IMR-90 (cell line): ENCODE measurements at regions not wholly inside any gene's neighbourhood (a gene's known extent, or its start where the extent isn't known, plus 50 kb on each side); places are given as distances from the start of the nearest gene placed in this dataset.

ENCODE experiments used
- ATAC-seq: fragments of 200-7000 bp; cut with Tn5 transposase; 2 replicates; pipeline ENCODE4 v1.9.1; 2020; ENCODE audit warnings: low read depth, mild to moderate bottlenecking, moderate library complexity
- BruUV-seq: library from RNA; stranded (reverse); fragments of 400-500 nt; replicated peaks from 2 replicates; lab custom pipeline; 2021; lab: Mats Ljungman, UMichigan
- CTCF ChIA-PET: fragments of 300-600 bp; formaldehyde crosslinking; extraction: SDS; loops from one replicate; lab custom pipeline; 2021; ENCODE audit warnings: antibody characterized with exemption; lab: Yijun Ruan, JAX
- POLR2A ChIA-PET: fragments of 300-600 bp; sonication (Branson Sonifier 250); formaldehyde crosslinking; loops from one replicate; lab custom pipeline; 2022; ENCODE audit warnings: antibody characterized with exemption; ENCODE audit not compliant: unreplicated experiment; lab: Charles Lee
- DNase-seq: peaks from one replicate; pipeline ENCODE4 v3.0.0; 2013
- H2AFZ ChIP-seq: replicated peaks from 2 replicates; pipeline ENCODE3; 2013; ENCODE audit warnings: low read length, mild to moderate bottlenecking; ENCODE audit not compliant: poor library complexity
- H2AK5ac ChIP-seq: 2 replicates; pipeline ENCODE4 v1.6.1; 2013; ENCODE audit warnings: low read depth, low read length, inconsistent platforms
- H2AK9ac ChIP-seq: replicated peaks from 2 replicates; pipeline ENCODE3; 2013; ENCODE audit warnings: mild to moderate bottlenecking, low read depth, low read length, moderate library complexity; ENCODE audit not compliant: poor library complexity
- H2BK120ac ChIP-seq: 2 replicates; pipeline ENCODE4 v1.6.1; 2013; ENCODE audit warnings: low read depth, low read length, inconsistent platforms
- H2BK15ac ChIP-seq: 3 replicates; pipeline ENCODE4 v1.6.1; 2013; ENCODE audit warnings: low read depth, low read length, inconsistent platforms
- H2BK20ac ChIP-seq: 2 replicates; pipeline ENCODE4 v1.6.1; 2013; ENCODE audit warnings: low read depth, mild to moderate bottlenecking, inconsistent platforms, low read length, moderate library complexity
- H2BK5ac ChIP-seq: 2 replicates; pipeline ENCODE4 v1.6.1; 2013; ENCODE audit warnings: mild to moderate bottlenecking, low read depth, low read length, inconsistent platforms; ENCODE audit not compliant: poor library complexity, severe bottlenecking
- H3K14ac ChIP-seq: replicated peaks from 2 replicates; pipeline ENCODE4 v1.6.1; 2013; ENCODE audit warnings: low read depth, low read length, inconsistent platforms
- H3K18ac ChIP-seq: 2 replicates; pipeline ENCODE4 v1.6.1; 2013; ENCODE audit warnings: low read depth, low read length, control low read depth
- H3K23ac ChIP-seq: 2 replicates; pipeline ENCODE4 v1.6.1; 2013; ENCODE audit warnings: low read depth, low read length, inconsistent platforms
- H3K27ac ChIP-seq: 2 replicates; pipeline ENCODE4 v1.5.1; 2013; ENCODE audit warnings: mild to moderate bottlenecking, control low read depth, low read length; ENCODE audit not compliant: insufficient read depth
- H3K27me3 ChIP-seq: 2 replicates; pipeline ENCODE4 v1.6.1; 2013; ENCODE audit warnings: low read length; ENCODE audit not compliant: control insufficient read depth, insufficient read depth
- H3K36me3 ChIP-seq: 2 replicates; pipeline ENCODE4 v1.6.1; 2013; ENCODE audit warnings: low read length, mixed read lengths; ENCODE audit not compliant: control insufficient read depth, insufficient read depth
- H3K4ac ChIP-seq: 2 replicates; pipeline ENCODE4 v1.6.1; 2013; ENCODE audit warnings: low read depth, low read length, inconsistent platforms
- H3K4me1 ChIP-seq: 2 replicates; pipeline ENCODE4 v1.6.1; 2013; ENCODE audit warnings: low read length, mixed read lengths; ENCODE audit not compliant: control insufficient read depth, insufficient read depth
- H3K4me2 ChIP-seq: 2 replicates; pipeline ENCODE4 v1.6.1; 2013; ENCODE audit warnings: low read depth, mild to moderate bottlenecking, control low read depth, low read length, moderate library complexity
- H3K4me3 ChIP-seq: 2 replicates; pipeline ENCODE4 v1.5.1; 2013; ENCODE audit warnings: low read depth, mild to moderate bottlenecking, control low read depth, low read length, moderate library complexity; ENCODE audit not compliant: insufficient read depth
- H3K56ac ChIP-seq: 2 replicates; pipeline ENCODE4 v1.6.1; 2013; ENCODE audit warnings: low read length, inconsistent platforms; ENCODE audit not compliant: insufficient read depth; ENCODE audit errors: extremely low read depth
- H3K79me1 ChIP-seq, 2 experiments: 2 replicates each; pipeline ENCODE4 v1.6.1; 2013; ENCODE audit warnings: low read length in 2 of 2, inconsistent platforms in 1 of 2, low read depth in 1 of 2
- H3K9ac ChIP-seq: 2 replicates; pipeline ENCODE4 v1.6.1; 2013; ENCODE audit warnings: low read depth, low read length, control low read depth
- H3K9me1 ChIP-seq: 2 replicates; pipeline ENCODE4 v1.6.1; 2013; ENCODE audit warnings: low read length, inconsistent platforms; ENCODE audit not compliant: insufficient read depth
- H3K9me3 ChIP-seq: 2 replicates; pipeline ENCODE4 v1.6.1; 2013; ENCODE audit warnings: low read length; ENCODE audit not compliant: control insufficient read depth, insufficient read depth
- H4K20me1 ChIP-seq: 2 replicates; pipeline ENCODE4 v1.6.1; 2013; ENCODE audit warnings: low read length, inconsistent platforms; ENCODE audit not compliant: insufficient read depth
- H4K5ac ChIP-seq: 2 replicates; pipeline ENCODE4 v1.6.1; 2013; ENCODE audit warnings: mild to moderate bottlenecking, low read depth, low read length, control low read depth
- H4K8ac ChIP-seq, 2 experiments: 2 replicates each; pipeline ENCODE4 v1.6.1; 2013; ENCODE audit warnings: low read depth in 2 of 2, low read length in 2 of 2, control low read depth in 1 of 2, inconsistent platforms in 1 of 2
- H4K91ac ChIP-seq: 2 replicates; pipeline ENCODE4 v1.6.1; 2013; ENCODE audit warnings: low read depth, low read length, inconsistent platforms; ENCODE audit not compliant: insufficient read depth
- BHLHE40 ChIP-seq: fragments of 150-350 bp; IDR thresholded peaks from 2 replicates; pipeline ENCODE4 v1.6.1; 2016; ENCODE audit warnings: mild to moderate bottlenecking, low read depth, low read length
- CEBPB ChIP-seq: IDR thresholded peaks from 2 replicates; pipeline ENCODE4 v1.6.1; 2012; ENCODE audit warnings: low read depth, low read length, improper control_type of control experiment
- FOS ChIP-seq: fragments of 150-350 bp; IDR thresholded peaks from 2 replicates; pipeline ENCODE4 v1.6.1; 2016; ENCODE audit warnings: low read depth, low read length
- MAFK ChIP-seq: IDR thresholded peaks from 2 replicates; pipeline ENCODE4 v1.6.1; 2012; ENCODE audit warnings: low read depth, low read length, improper control_type of control experiment
- MAZ ChIP-seq: IDR thresholded peaks from 2 replicates; pipeline ENCODE4 v1.6.1; 2012; ENCODE audit warnings: low read depth, mild to moderate bottlenecking, low read length, improper control_type of control experiment, moderate library complexity, borderline replicate concordance
- MXI1 ChIP-seq: IDR thresholded peaks from 2 replicates; pipeline ENCODE4 v1.6.1; 2012; ENCODE audit warnings: low read depth, mild to moderate bottlenecking, low read length, moderate library complexity, borderline replicate concordance
- POLR2A ChIP-seq: IDR thresholded peaks from 2 replicates; pipeline ENCODE4 v1.6.1; 2012; ENCODE audit warnings: mild to moderate bottlenecking, low read depth, low read length
- RAD21 ChIP-seq: IDR thresholded peaks from 2 replicates; pipeline ENCODE4 v1.6.1; 2012; ENCODE audit warnings: low read length, improper control_type of control experiment
- RFX5 ChIP-seq: IDR thresholded peaks from 2 replicates; pipeline ENCODE4 v1.8.0; 2012; ENCODE audit warnings: low read depth, mild to moderate bottlenecking, low read length, moderate library complexity
- SMC3 ChIP-seq: fragments of 150-350 bp; IDR thresholded peaks from 2 replicates; pipeline ENCODE4 v1.6.1; 2016; ENCODE audit warnings: low read depth, mild to moderate bottlenecking, antibody characterized with exemption, low read length, moderate library complexity
- WGBS, 2 experiments: methylation state at CpG; one replicate each; pipeline versions ENCODE4 v1.1.5 to v1.1.7; 2013; ENCODE audit warnings: missing lambda C conversion rate in 2 of 2; ENCODE audit not compliant: insufficient read length in 1 of 2; ENCODE audit errors: extremely low coverage in 2 of 2; 5-methylcytosine and 5-hydroxymethylcytosine counted together
- dilution Hi-C: fragments of 300-500 bp; cut with HindIII; formaldehyde crosslinking; loops from one replicate; pipeline ENCODE4 v1.14.3; 2018; ENCODE audit warnings: low sequenced_read_pairs; ENCODE audit not compliant: unreplicated experiment
- in situ Hi-C: fragments of 300-500 bp; cut with MboI; formaldehyde crosslinking; loops from 3 replicates; pipeline ENCODE4 v1.14.3; 2019; ENCODE audit warnings: low sequenced_read_pairs, inconsistent platforms, mixed read lengths
- intact Hi-C: fragments of 100-400 bp; cut with micrococcal nuclease; formaldehyde crosslinking; loops from 2 replicates; pipeline ENCODE4 v1.10.0; 2022
- TF ChIP-seq, protein P1 (sequence below): fragments of 150-350 bp; IDR thresholded peaks from 2 replicates; pipeline ENCODE4 v1.6.1; 2017; ENCODE audit warnings: mild to moderate bottlenecking, antibody characterized with exemption, low read length, low read depth
- TF ChIP-seq, protein P2 (sequence below): conservative IDR thresholded peaks from 2 replicates; pipeline ENCODE4 v1.5.1; 2012; ENCODE audit warnings: mild to moderate bottlenecking, low read depth, low read length, improper control_type of control experiment
- TF ChIP-seq, protein P3 (sequence below): fragments of 150-350 bp; IDR thresholded peaks from 2 replicates; pipeline ENCODE4 v1.6.1; 2016; ENCODE audit warnings: low read depth, mild to moderate bottlenecking, low read length, moderate library complexity, borderline replicate concordance

DNA sequence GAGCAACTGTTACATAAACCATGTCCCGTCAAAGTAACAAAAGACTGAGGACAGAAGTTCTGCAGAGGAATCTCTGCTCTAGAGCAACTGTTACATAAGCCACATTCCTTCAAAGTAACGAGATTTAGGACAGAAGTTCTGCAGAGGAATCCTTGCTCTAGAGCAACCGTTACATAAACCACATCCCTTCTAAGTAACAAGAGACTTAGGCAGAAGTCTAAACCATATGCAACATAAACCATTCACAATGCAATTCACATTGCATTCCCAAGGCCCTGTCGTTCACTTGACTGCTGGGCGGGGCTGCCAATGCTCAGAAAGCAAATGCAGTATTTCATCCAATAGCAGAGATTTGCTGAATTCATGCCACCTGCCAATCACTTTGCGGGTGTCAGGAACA is 124.4 kb upstream of the PUDP start:
- TF ChIP-seq, protein P1, sequence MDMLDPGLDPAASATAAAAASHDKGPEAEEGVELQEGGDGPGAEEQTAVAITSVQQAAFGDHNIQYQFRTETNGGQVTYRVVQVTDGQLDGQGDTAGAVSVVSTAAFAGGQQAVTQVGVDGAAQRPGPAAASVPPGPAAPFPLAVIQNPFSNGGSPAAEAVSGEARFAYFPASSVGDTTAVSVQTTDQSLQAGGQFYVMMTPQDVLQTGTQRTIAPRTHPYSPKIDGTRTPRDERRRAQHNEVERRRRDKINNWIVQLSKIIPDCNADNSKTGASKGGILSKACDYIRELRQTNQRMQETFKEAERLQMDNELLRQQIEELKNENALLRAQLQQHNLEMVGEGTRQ: no peak
- TF ChIP-seq MAZ (no peak), RAD21 (no peak), BHLHE40 (no peak), SMC3 (no peak), MXI1 (no peak), FOS (no peak), RFX5 (no peak), POLR2A (no peak), CEBPB (no peak), MAFK (no peak)
- TF ChIP-seq, protein P2, sequence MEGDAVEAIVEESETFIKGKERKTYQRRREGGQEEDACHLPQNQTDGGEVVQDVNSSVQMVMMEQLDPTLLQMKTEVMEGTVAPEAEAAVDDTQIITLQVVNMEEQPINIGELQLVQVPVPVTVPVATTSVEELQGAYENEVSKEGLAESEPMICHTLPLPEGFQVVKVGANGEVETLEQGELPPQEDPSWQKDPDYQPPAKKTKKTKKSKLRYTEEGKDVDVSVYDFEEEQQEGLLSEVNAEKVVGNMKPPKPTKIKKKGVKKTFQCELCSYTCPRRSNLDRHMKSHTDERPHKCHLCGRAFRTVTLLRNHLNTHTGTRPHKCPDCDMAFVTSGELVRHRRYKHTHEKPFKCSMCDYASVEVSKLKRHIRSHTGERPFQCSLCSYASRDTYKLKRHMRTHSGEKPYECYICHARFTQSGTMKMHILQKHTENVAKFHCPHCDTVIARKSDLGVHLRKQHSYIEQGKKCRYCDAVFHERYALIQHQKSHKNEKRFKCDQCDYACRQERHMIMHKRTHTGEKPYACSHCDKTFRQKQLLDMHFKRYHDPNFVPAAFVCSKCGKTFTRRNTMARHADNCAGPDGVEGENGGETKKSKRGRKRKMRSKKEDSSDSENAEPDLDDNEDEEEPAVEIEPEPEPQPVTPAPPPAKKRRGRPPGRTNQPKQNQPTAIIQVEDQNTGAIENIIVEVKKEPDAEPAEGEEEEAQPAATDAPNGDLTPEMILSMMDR: no peak
- TF ChIP-seq, protein P3, sequence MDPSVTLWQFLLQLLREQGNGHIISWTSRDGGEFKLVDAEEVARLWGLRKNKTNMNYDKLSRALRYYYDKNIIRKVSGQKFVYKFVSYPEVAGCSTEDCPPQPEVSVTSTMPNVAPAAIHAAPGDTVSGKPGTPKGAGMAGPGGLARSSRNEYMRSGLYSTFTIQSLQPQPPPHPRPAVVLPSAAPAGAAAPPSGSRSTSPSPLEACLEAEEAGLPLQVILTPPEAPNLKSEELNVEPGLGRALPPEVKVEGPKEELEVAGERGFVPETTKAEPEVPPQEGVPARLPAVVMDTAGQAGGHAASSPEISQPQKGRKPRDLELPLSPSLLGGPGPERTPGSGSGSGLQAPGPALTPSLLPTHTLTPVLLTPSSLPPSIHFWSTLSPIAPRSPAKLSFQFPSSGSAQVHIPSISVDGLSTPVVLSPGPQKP: no peak
- Histone ChIP-seq H2AFZ (no peak overlapping the region), H3K9ac (no peak overlapping the region), H4K20me1 (no peaks in the 10 kb centered on the region), H3K14ac (no peak overlapping the region), H3K18ac (no peak overlapping the region), H3K56ac (no peak overlapping the region), H2AK9ac (no peak overlapping the region), H3K9me3 (no peaks in the 10 kb centered on the region), H3K4me1 (peaks cover 8% of the 10 kb centered on the region), H2BK120ac (no peak overlapping the region), H3K36me3 (no peaks in the 10 kb centered on the region), H2BK15ac (no peak overlapping the region), H3K4me2 (no peak overlapping the region), H3K4me3 (no peak overlapping the region), H2AK5ac (no peak overlapping the region), H2BK5ac (no peak overlapping the region), H2BK20ac (no peak overlapping the region), H4K5ac (no peak overlapping the region), H3K27ac (no peak overlapping the region), H3K9me1 (no peaks in the 10 kb centered on the region), H4K91ac (no peak overlapping the region), H3K27me3 (no peaks in the 10 kb centered on the region), H3K23ac (no peak overlapping the region), H4K8ac (no peak overlapping the region), H3K79me1 (no peaks in the 10 kb centered on the region), H3K4ac (no peak overlapping the region)
- WGBS, 2 experiments: 67% methylated on average over 1 of the region's 6 CpGs; no CpG with 5 or more reads in 1 of the 2 experiments
- intact Hi-C loops: loop anchor here (5.0 kb wide), 1 partner anchor 45 kb away; no protein-coding TSS in a partner anchor
- in situ Hi-C loops: no loop called here
- no peak for DNase-seq
- POLR2A ChIA-PET: no interaction called here
- 0 out of 2 replicates have a peak, but pooled peaks have one; percentile 35 for ATAC-seq
- CTCF ChIA-PET: no interaction called here
- dilution Hi-C loops: no loop called here
- no TSS peak for BruUV-seq
